GM12891 (cell line): ENCODE measurements at regions not wholly inside any gene's neighbourhood (a gene's known extent, or its start where the extent isn't known, plus 50 kb on each side); places are given as distances from the start of the nearest gene placed in this dataset.

ENCODE experiments used
- DNase-seq: peaks from one replicate; pipeline ENCODE4 v3.0.0; 2011; ENCODE audit warnings: low spot score; ENCODE audit not compliant: insufficient read length
- FAIRE-seq: peaks from 2 replicates; lab custom pipeline; 2011; peaks lifted over from hg19 to GRCh38; lab: Jason Lieb, UNC
- PAX5 ChIP-seq: IDR thresholded peaks from 2 replicates; pipeline ENCODE4 v1.6.1; 2011; ENCODE audit warnings: low read length, moderate library complexity, mild to moderate bottlenecking; ENCODE audit not compliant: insufficient read depth, severe bottlenecking
- POLR2A ChIP-seq: IDR thresholded peaks from 2 replicates; pipeline ENCODE4 v1.6.1; 2011; ENCODE audit warnings: low read depth, low read length, control low read depth
- POLR2AphosphoS5 ChIP-seq: IDR thresholded peaks from 2 replicates; pipeline ENCODE4 v1.6.1; 2011; ENCODE audit warnings: low read depth, low read length, control low read depth
- POU2F2 ChIP-seq: IDR thresholded peaks from 2 replicates; pipeline ENCODE4 v1.6.1; 2011; ENCODE audit warnings: low read depth, mild to moderate bottlenecking, control low read depth, low read length, moderate library complexity
- SPI1 ChIP-seq: IDR thresholded peaks from 2 replicates; pipeline ENCODE4 v1.6.1; 2011; ENCODE audit warnings: low read depth, low read length, control low read depth
- TAF1 ChIP-seq: IDR thresholded peaks from 2 replicates; pipeline ENCODE4 v1.6.1; 2011; ENCODE audit warnings: low read depth, low read length, control low read depth

- FAIRE-seq: no peak
- no peak for DNase-seq
- TF ChIP-seq POLR2AphosphoS5: no peak
- TF ChIP-seq TAF1: no peak
- no peak for TF ChIP-seq POLR2A
- no peak for TF ChIP-seq POU2F2
- TF ChIP-seq PAX5: no peak
- no peak for TF ChIP-seq SPI1
These were observed 152.0 kb downstream of the HS3ST3B1 start for GRCh38 chr17:14452856-14453255.

GRCh38 chr17:14451729-14452191, 150.9 kb downstream of the HS3ST3B1 start:
- FAIRE-seq (no peak), DNase-seq (no peak)
- TF ChIP-seq POLR2AphosphoS5: no peak
- TF ChIP-seq TAF1: no peak
- TF ChIP-seq PAX5: no peak
- no peak for TF ChIP-seq POU2F2
- no peak for TF ChIP-seq POLR2A
- TF ChIP-seq SPI1: no peak

DNA sequence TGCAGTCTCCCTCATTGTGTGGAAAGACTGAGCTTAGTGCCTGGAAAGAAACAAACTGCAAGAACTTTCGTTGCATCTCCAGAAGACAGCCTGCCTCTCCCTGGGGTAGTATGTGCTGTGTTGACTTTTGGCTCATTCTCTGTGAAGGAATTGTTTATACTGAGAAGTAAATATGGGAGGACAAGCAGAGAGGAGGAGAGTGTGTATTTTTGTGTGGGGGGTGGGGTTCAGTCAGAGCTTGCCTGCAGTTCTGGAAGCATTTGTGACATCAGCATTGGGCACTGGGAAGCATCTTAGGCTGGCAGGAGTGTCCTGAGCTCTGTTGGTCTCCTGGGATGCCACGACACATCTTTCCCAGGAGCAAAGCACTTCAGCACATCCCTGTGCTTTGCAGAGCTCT, 147.9 kb downstream of the HS3ST3B1 start:
- DNase-seq (no peak), FAIRE-seq (no peak)
- no peak for TF ChIP-seq SPI1
- no peak for TF ChIP-seq POLR2A
- no peak for TF ChIP-seq PAX5
- no peak for TF ChIP-seq TAF1
- no peak for TF ChIP-seq POU2F2
- TF ChIP-seq POLR2AphosphoS5: no peak

- DNase-seq (no peak), FAIRE-seq (no peak)
- no peak for TF ChIP-seq TAF1
- TF ChIP-seq POLR2AphosphoS5: no peak
- no peak for TF ChIP-seq SPI1
- no peak for TF ChIP-seq POU2F2
- no peak for TF ChIP-seq POLR2A
- no peak for TF ChIP-seq PAX5
These were observed 145.9 kb downstream of the HS3ST3B1 start for GRCh38 chr17:14446825-14447224.

GRCh38 chr17:14444915-14445314, 144.0 kb downstream of the HS3ST3B1 start:
- DNase-seq: no peak
- TF ChIP-seq POLR2A (no peak), SPI1 (no peak), POU2F2 (no peak)
- no peak for FAIRE-seq

GRCh38 chr17:14442798-14443528, 142.1 kb downstream of the HS3ST3B1 start:
- DNase-seq (no peak), FAIRE-seq (no peak)

DNA sequence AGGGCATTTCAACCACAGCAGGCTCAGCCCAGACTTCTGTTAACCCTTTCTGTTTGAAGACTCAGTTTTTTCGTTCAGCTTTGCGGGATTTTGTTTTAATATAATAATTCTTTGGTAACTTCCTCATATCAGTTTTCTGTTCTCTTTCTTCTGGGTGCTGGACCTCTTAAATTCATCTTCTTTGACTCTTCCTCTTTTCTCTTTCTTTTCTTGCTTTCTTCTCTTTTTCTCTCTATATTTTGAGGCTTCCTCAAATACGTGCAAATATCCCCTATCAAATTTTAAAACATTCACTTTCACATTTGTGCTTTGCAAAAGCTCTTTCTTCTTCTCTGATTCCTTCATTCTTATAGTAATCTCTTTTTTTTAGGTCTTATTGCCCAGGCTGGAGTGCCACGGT, 136.3 kb downstream of the HS3ST3B1 start:
- no peak for FAIRE-seq
- DNase-seq: no peak
- TF ChIP-seq POLR2AphosphoS5: no peak
- TF ChIP-seq PAX5: no peak
- no peak for TF ChIP-seq POLR2A
- TF ChIP-seq SPI1: no peak
- no peak for TF ChIP-seq POU2F2

More at GRCh38 chr17:14442798-14443528, 142.1 kb downstream of the HS3ST3B1 start:
- TF ChIP-seq POLR2A (no peak), SPI1 (no peak), POLR2AphosphoS5 (no peak), TAF1 (no peak), POU2F2 (no peak), PAX5 (no peak)

- no peak for FAIRE-seq
- TF ChIP-seq SPI1: no peak
- TF ChIP-seq PAX5: no peak
- no peak for TF ChIP-seq POLR2A
- no peak for TF ChIP-seq POU2F2
- TF ChIP-seq POLR2AphosphoS5: no peak
- TF ChIP-seq TAF1: no peak
- no peak for DNase-seq
These were observed 135.4 kb downstream of the HS3ST3B1 start for GRCh38 chr17:14436266-14436665.

DNA sequence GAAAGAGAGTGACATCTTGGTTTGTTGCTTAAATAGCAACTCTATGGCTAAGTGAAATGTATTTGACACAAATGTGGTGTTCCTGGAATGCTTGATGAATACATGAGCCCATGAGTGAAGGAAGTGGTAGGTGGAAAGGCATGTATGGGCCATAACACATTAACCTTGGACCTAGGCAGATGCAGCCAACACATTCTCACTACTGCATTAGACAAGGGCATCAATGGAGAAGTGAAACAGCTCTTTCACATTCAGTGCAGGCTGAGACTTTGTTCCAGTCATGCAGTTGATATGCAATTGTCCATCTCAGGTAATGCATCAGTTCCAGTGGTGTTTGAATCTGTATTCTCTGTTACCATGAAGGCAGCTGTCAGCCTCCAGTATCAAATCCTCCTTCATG, 133.6 kb downstream of the HS3ST3B1 start:
- TF ChIP-seq POLR2AphosphoS5: no peak
- no peak for TF ChIP-seq PAX5
- peak; percentile 74; the same call in 1 of the 2 replicates for TF ChIP-seq SPI1
- TF ChIP-seq TAF1: no peak
- DNase-seq: no peak
- FAIRE-seq: peak; percentile 33

DNA sequence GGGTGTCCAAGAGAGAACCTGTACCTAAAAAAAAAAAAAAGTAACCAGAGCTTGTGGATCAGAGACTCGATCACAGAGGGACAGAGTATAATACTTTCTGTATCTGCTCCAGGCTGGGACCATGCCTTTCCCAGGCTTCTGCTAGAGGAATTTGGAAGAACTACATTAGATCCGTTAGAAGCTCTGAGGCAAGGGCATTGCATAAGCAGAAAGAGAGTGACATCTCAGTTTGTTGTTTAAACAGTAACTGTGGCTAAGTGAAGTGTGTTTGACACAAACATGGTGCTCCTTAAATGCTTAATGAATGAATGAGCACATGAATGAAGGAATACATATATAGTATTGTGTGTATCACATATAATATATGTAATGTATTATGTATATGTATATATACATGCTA, 131.2 kb downstream of the HS3ST3B1 start:
- DNase-seq: no peak
- no peak for FAIRE-seq
- TF ChIP-seq POLR2A: no peak
- no peak for TF ChIP-seq POLR2AphosphoS5
- no peak for TF ChIP-seq TAF1
- TF ChIP-seq POU2F2: no peak
- TF ChIP-seq SPI1: no peak
- TF ChIP-seq PAX5: no peak
